Caco-2 (cell line): ENCODE measurements at regions not wholly inside any gene's neighbourhood (a gene's known extent, or its start where the extent isn't known, plus 50 kb on each side); places are given as distances from the start of the nearest gene placed in this dataset.

ENCODE experiments used
- BruUV-seq: library from RNA; stranded (reverse); fragments of 400-500 nt; replicated peaks from 2 replicates; lab custom pipeline; 2021; lab: Mats Ljungman, UMichigan
- CTCF ChIA-PET: fragments of 300-600 bp; sonication (Branson Sonifier 250); formaldehyde crosslinking; loops from one replicate; lab custom pipeline; 2022; ENCODE audit warnings: antibody characterized with exemption; lab: Charles Lee
- POLR2A ChIA-PET: fragments of 300-600 bp; sonication (Branson Sonifier 250); formaldehyde crosslinking; loops from one replicate; lab custom pipeline; 2022; ENCODE audit warnings: antibody characterized with exemption; lab: Charles Lee
- DNase-seq, 2 experiments: peaks; one replicate each; pipeline versions ENCODE4 v3.0.0 to v3.0.0-alpha.2; 2020 to 2022
- H3K27me3 ChIP-seq: replicated peaks from 2 replicates; pipeline ENCODE4 v1.6.0; 2011; ENCODE audit warnings: low read length; ENCODE audit not compliant: control insufficient read depth, insufficient read depth
- H3K36me3 ChIP-seq: 2 replicates; pipeline ENCODE4 v1.5.1; 2011; ENCODE audit warnings: low read length; ENCODE audit not compliant: control insufficient read depth, insufficient read depth
- H3K4me1 ChIP-seq: fragments of 250-450 bp; sonication (Bioruptor Pico); 2 replicates; pipeline ENCODE4 v1.5.1; 2020; ENCODE audit warnings: mild to moderate bottlenecking
- H3K4me3 ChIP-seq: 2 replicates; pipeline ENCODE4 v1.5.1; 2011; ENCODE audit warnings: low read depth, mild to moderate bottlenecking, control low read depth, low read length
- H3K9me3 ChIP-seq: fragments of 250-450 bp; sonication (Bioruptor Pico); 2 replicates; pipeline ENCODE4 v1.5.1; 2020; ENCODE audit warnings: mild to moderate bottlenecking, moderate library complexity
- H3K27ac Mint-ChIP-seq: one replicate; pipeline ENCODE4 v1.8.0; 2022; ENCODE audit warnings: mixed read lengths; ENCODE audit not compliant: unreplicated experiment
- H3K27me3 Mint-ChIP-seq: one replicate; pipeline ENCODE4 v1.8.0; 2022; ENCODE audit warnings: mixed read lengths; ENCODE audit not compliant: insufficient read depth, unreplicated experiment
- H3K36me3 Mint-ChIP-seq: one replicate; pipeline ENCODE4 v1.8.0; 2022; ENCODE audit warnings: mild to moderate bottlenecking, mixed read lengths; ENCODE audit not compliant: insufficient read depth, unreplicated experiment
- H3K4me1 Mint-ChIP-seq: one replicate; pipeline ENCODE4 v1.8.0; 2022; ENCODE audit warnings: low read depth, mixed read lengths; ENCODE audit not compliant: unreplicated experiment
- H3K4me3 Mint-ChIP-seq: one replicate; pipeline ENCODE4 v1.8.0; 2022; ENCODE audit warnings: mild to moderate bottlenecking, moderate library complexity, mixed read lengths; ENCODE audit not compliant: unreplicated experiment
- H3K9me3 Mint-ChIP-seq: one replicate; pipeline ENCODE4 v1.8.0; 2022; ENCODE audit warnings: mixed read lengths; ENCODE audit not compliant: unreplicated experiment
- intact Hi-C: fragments of 100-400 bp; cut with micrococcal nuclease; formaldehyde crosslinking; loops from one replicate; pipeline ENCODE4 v1.10.0; 2022; ENCODE audit not compliant: unreplicated experiment
- TF ChIP-seq, protein P1 (sequence below), 2 experiments: fragments of 200-600 bp in 1 of 2; IDR thresholded peaks; 1 replicate in 1 of 2; 2 replicates in 1 of 2; pipeline versions ENCODE4 v1.5.1 to v1.8.0; 2011 to 2022; ENCODE audit warnings: antibody characterized with exemption in 1 of 2, control low read depth in 1 of 2, inconsistent platforms in 1 of 2, low read depth in 1 of 2, low read length in 1 of 2, mild to moderate bottlenecking in 1 of 2, moderate library complexity in 1 of 2; ENCODE audit not compliant: insufficient read depth in 1 of 2, severe bottlenecking in 1 of 2, unreplicated experiment in 1 of 2

DNA sequence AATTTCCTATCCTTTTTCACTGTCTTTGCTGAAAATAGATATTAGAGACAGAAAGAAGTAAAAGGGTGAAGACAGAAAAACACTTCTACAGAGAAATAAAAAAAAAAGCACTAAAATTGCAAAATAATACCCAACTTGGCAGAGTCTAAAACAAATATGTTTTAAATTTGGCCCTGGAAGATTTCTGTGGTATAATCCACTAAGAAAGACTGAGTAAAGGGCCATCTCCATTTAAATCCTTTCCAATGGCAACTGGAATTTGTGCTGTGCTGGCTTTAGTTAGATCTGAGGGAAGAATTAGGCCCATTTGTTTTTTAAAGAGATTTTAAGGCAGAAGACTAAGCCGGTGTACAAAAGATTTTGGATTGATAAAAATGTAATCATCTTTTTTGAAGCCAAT, 321.2 kb downstream of the GJA1 start:
- Histone ChIP-seq H3K4me1 (no peaks in the 10 kb centered on the region), H3K4me3 (no peak overlapping the region), H3K27me3 (no peaks in the 10 kb centered on the region), H3K36me3 (no peaks in the 10 kb centered on the region), H3K9me3 (no peaks in the 10 kb centered on the region; the same call in 1 of the 2 replicates)
- no peaks in the 10 kb centered on the region for H3K4me1 Mint-ChIP-seq
- TF ChIP-seq, protein P1, sequence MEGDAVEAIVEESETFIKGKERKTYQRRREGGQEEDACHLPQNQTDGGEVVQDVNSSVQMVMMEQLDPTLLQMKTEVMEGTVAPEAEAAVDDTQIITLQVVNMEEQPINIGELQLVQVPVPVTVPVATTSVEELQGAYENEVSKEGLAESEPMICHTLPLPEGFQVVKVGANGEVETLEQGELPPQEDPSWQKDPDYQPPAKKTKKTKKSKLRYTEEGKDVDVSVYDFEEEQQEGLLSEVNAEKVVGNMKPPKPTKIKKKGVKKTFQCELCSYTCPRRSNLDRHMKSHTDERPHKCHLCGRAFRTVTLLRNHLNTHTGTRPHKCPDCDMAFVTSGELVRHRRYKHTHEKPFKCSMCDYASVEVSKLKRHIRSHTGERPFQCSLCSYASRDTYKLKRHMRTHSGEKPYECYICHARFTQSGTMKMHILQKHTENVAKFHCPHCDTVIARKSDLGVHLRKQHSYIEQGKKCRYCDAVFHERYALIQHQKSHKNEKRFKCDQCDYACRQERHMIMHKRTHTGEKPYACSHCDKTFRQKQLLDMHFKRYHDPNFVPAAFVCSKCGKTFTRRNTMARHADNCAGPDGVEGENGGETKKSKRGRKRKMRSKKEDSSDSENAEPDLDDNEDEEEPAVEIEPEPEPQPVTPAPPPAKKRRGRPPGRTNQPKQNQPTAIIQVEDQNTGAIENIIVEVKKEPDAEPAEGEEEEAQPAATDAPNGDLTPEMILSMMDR (IDR thresholded peaks at IDR 0.05; ENCODE audit: insufficient read depth in 1 of 2, low read depth in 1 of 2, low read length in 1 of 2, severe bottlenecking in 1 of 2, unreplicated experiment in 1 of 2), result no peak
- H3K27me3 Mint-ChIP-seq, result no peaks in the 10 kb centered on the region
- intact Hi-C loops, result no loop called here
- H3K9me3 Mint-ChIP-seq, result peaks cover 5% of the 10 kb centered on the region
- H3K4me3 Mint-ChIP-seq, result no peak overlapping the region
- CTCF ChIA-PET, result no interaction called here
- BruUV-seq, result no TSS peak
- no peak overlapping the region for H3K27ac Mint-ChIP-seq
- POLR2A ChIA-PET, result no interaction called here
- no peaks in the 10 kb centered on the region for H3K36me3 Mint-ChIP-seq
- no peak for DNase-seq

DNA sequence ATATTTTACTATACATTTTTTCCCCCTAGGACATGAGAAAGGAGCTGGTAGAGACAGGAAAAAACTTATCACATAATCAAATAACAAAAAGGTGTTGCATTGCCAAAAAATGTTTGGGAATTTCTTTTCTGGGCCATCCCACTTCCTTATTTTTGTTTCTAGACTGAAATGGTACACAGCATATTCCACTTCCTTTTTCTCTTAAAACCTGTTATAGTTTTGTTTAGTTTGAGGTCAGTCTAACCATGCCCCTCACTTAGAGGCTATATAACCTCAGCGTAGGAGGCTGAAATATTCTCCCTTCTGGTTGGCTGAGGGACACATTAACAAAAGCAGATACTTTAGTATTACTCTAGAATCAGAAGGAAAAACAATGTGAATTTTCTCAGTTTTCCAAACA, 323.9 kb downstream of the GJA1 start:
- BruUV-seq, result no TSS peak
- Histone ChIP-seq H3K36me3 (no peaks in the 10 kb centered on the region), H3K27me3 (no peaks in the 10 kb centered on the region), H3K4me1 (no peaks in the 10 kb centered on the region), H3K9me3 (no peaks in the 10 kb centered on the region; the same call in 1 of the 2 replicates), H3K4me3 (no peak overlapping the region)
- H3K4me3 Mint-ChIP-seq, result no peak overlapping the region
- intact Hi-C loops, result no loop called here
- H3K9me3 Mint-ChIP-seq, result peaks cover 11% of the 10 kb centered on the region
- no peaks in the 10 kb centered on the region for H3K27me3 Mint-ChIP-seq
- TF ChIP-seq, protein P1 (IDR thresholded peaks at IDR 0.05; ENCODE audit: insufficient read depth in 1 of 2, low read depth in 1 of 2, low read length in 1 of 2, severe bottlenecking in 1 of 2, unreplicated experiment in 1 of 2), result no peak
- H3K27ac Mint-ChIP-seq, result no peak overlapping the region
- no peaks in the 10 kb centered on the region for H3K36me3 Mint-ChIP-seq
- ChIA-PET POLR2A (no interaction called here), CTCF (no interaction called here)
- DNase-seq, result no peak
- H3K4me1 Mint-ChIP-seq, result no peaks in the 10 kb centered on the region

DNA sequence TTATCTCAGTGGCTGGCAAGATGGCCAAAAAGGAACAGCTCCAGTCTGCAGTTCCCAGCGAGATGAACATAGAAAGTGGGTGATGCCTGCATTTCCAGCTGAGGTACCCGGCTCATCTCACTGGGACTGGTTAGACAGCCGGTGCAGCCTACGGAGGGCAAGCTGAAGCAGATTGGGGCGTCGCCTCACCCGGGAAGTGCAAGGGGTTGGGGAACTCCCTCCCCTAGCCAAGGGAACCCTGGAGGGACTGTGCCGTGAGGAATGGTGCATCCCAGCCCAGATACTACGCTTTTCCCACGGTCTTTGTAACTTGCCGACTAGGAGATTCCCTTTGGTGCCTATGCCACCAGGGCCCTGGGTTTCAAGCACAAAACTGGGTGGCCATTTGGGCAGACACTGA, 324.7 kb downstream of the GJA1 start:
- peaks cover 5% of the 10 kb centered on the region for H3K4me1 Mint-ChIP-seq
- POLR2A ChIA-PET, result no interaction called here
- H3K27me3 ChIP-seq, result no peaks in the 10 kb centered on the region
- no peak for DNase-seq
- no peak overlapping the region for H3K4me3 ChIP-seq
- H3K4me1 ChIP-seq, result no peaks in the 10 kb centered on the region
- peaks cover 11% of the 10 kb centered on the region for H3K9me3 Mint-ChIP-seq
- no peaks in the 10 kb centered on the region for H3K36me3 Mint-ChIP-seq
- TF ChIP-seq, protein P1 (IDR thresholded peaks at IDR 0.05; ENCODE audit: insufficient read depth in 1 of 2, low read depth in 1 of 2, low read length in 1 of 2, severe bottlenecking in 1 of 2, unreplicated experiment in 1 of 2), result no peak
- no peak overlapping the region for H3K4me3 Mint-ChIP-seq
- CTCF ChIA-PET, result no interaction called here
- H3K36me3 ChIP-seq, result no peaks in the 10 kb centered on the region
- no peaks in the 10 kb centered on the region for H3K27me3 Mint-ChIP-seq
- H3K9me3 ChIP-seq, result no peaks in the 10 kb centered on the region; the same call in 1 of the 2 replicates
- BruUV-seq, result no TSS peak
- intact Hi-C loops, result no loop called here
- no peak overlapping the region for H3K27ac Mint-ChIP-seq
